ENCODE measurements at regions not wholly inside any gene's neighbourhood (a gene's known extent, or its start where the extent isn't known, plus 50 kb on each side); places are given as distances from the start of the nearest gene placed in this dataset.

- Histone ChIP-seq H2AFZ (ENCODE audit: low read depth, low read length, severe bottlenecking) (no peak overlapping the region), H3K4me2 (ENCODE audit: low read depth, low read length, poor library complexity, severe bottlenecking) (peak overlapping the region; percentile 54), H3K27ac (ENCODE audit: low read depth, low read length) (peak overlapping the region; percentile 61), H3K9me2 (replicated peaks; ENCODE audit: insufficient read depth, low read length) (no peaks in the 10 kb centered on the region), H3K27me3 (ENCODE audit: low read length) (no peaks in the 10 kb centered on the region), H3K4me3 (ENCODE audit: insufficient read depth, low read length, poor library complexity, severe bottlenecking) (peak overlapping the region; percentile 23), H3F3A (ENCODE audit: insufficient read depth) (peaks cover 18% of the 10 kb centered on the region), H3K36me3 (ENCODE audit: low read length) (no peaks in the 10 kb centered on the region), H3K9ac (ENCODE audit: low read length) (peak overlapping the region; percentile 59; the same call in 1 of the 2 replicates), H4K20me1 (ENCODE audit: low read depth, low read length) (no peaks in the 10 kb centered on the region), H3K9me3 (ENCODE audit: insufficient read depth, low read length) (no peaks in the 10 kb centered on the region), H3K79me2 (ENCODE audit: insufficient read depth, low read length) (peaks cover 5% of the 10 kb centered on the region; the same call in 1 of the 2 replicates)
- TF ChIP-seq EZH2phosphoT487 (conservative IDR thresholded peaks at IDR 0.05; ENCODE audit: low read length) (no peak), CTCF (IDR thresholded peaks at IDR 0.05; ENCODE audit: insufficient read depth, low read length, poor library complexity, severe bottlenecking) (no peak)
These were observed 60.8 kb upstream of the CLDN14 start for GRCh38 chr21:36540700-36541099.

DNA sequence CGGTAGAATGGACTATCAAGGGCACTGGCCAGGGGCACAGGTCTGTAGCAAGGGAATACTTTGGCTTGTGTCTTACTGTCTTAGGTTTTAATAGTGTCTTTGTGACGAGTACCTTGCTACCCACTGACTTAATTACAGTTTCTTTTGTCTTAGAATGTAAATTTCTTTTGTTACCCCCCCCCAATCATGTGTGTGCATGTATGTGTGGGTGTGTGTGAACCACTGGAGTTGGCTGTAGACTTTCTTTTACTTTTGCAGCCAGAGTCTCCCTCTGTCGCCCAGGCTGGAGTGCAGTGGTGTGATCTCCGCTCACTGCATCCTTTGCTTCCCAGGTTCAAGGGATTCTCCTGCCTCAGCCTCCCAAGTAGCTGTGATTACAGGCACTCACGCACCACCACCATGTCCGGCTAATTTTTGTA lies 61.8 kb upstream of the CLDN14 start:
- H3K4me2 ChIP-seq (ENCODE audit: low read depth, low read length, poor library complexity, severe bottlenecking), result peak overlapping the region; percentile 54
- TF ChIP-seq EZH2phosphoT487 (conservative IDR thresholded peaks at IDR 0.05; ENCODE audit: low read length) (no peak), CTCF (IDR thresholded peaks at IDR 0.05; ENCODE audit: insufficient read depth, low read length, poor library complexity, severe bottlenecking) (no peak)

DNA sequence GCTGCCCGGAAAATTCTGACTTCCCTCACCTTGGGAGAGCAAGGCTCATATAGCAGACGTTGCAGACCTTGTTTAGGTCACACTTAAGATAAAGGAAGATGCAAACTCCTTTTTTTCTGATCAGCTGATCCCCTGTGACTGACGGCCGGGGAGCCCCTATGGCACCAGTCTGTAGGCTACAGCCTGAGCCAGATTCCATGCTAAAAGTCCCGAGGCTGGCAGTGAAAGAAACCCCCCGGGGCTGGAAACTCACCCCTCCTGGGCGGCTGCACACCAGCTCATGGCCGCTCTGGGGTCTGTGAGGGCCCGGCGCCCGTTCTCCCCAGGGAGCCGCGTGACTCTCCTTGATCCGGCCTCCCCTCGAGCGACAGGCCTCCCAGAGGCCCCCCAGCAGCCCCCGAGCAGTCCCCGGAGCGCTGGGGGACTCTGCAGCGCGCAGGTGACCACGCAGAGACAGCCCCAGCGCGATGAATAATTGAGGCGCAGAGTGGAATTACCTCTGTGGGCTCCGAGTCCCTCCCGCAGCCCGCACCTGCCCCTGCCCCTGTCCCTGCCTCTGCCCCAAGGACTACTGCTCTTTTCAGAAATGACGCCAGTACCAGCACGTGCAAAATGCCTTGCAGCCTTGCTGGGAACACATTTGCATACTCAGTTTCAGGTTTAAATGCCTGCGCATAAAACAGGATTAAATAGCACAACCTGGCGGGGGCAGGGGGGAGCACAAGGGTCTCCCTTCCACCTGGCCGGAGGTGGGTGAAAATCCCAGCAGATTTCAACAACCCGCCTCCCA lies 62.6 kb upstream of the CLDN14 start:
- peaks cover 8% of the 10 kb centered on the region; the same call in 1 of the 2 replicates for H3F3A ChIP-seq (ENCODE audit: insufficient read depth)
- H3K9ac ChIP-seq (ENCODE audit: low read length), result peak overlapping the region; percentile 59
- no peaks in the 10 kb centered on the region for H3K9me3 ChIP-seq (ENCODE audit: insufficient read depth, low read length)
- H3K27ac ChIP-seq (ENCODE audit: low read depth, low read length), result peak overlapping the region; percentile 61
- no peak overlapping the region for H2AFZ ChIP-seq (ENCODE audit: low read depth, low read length, severe bottlenecking)
- H3K4me2 ChIP-seq (ENCODE audit: low read depth, low read length, poor library complexity, severe bottlenecking), result peak overlapping the region; percentile 54
- H4K20me1 ChIP-seq (ENCODE audit: low read depth, low read length), result no peaks in the 10 kb centered on the region
- H3K27me3 ChIP-seq (ENCODE audit: low read length), result no peaks in the 10 kb centered on the region
- H3K36me3 ChIP-seq (ENCODE audit: low read length), result no peaks in the 10 kb centered on the region
- H3K79me2 ChIP-seq (ENCODE audit: insufficient read depth, low read length), result peaks cover 5% of the 10 kb centered on the region; the same call in 1 of the 2 replicates
- peak overlapping the region; percentile 50 for H3K4me3 ChIP-seq (ENCODE audit: insufficient read depth, low read length, poor library complexity, severe bottlenecking)
- TF ChIP-seq EZH2phosphoT487 (conservative IDR thresholded peaks at IDR 0.05; ENCODE audit: low read length) (no peak), CTCF (IDR thresholded peaks at IDR 0.05; ENCODE audit: insufficient read depth, low read length, poor library complexity, severe bottlenecking) (peak; percentile 50)
- H3K9me2 ChIP-seq (replicated peaks; ENCODE audit: insufficient read depth, low read length), result no peaks in the 10 kb centered on the region

More for the DNA sequence above, 61.8 kb upstream of the CLDN14 start:
- Histone ChIP-seq H3K36me3 (ENCODE audit: low read length) (no peaks in the 10 kb centered on the region), H3K4me3 (ENCODE audit: insufficient read depth, low read length, poor library complexity, severe bottlenecking) (peak overlapping the region; percentile 50), H3F3A (ENCODE audit: insufficient read depth) (peaks cover 9% of the 10 kb centered on the region), H3K9ac (ENCODE audit: low read length) (peak overlapping the region; percentile 59), H3K9me3 (ENCODE audit: insufficient read depth, low read length) (no peaks in the 10 kb centered on the region), H3K9me2 (replicated peaks; ENCODE audit: insufficient read depth, low read length) (no peaks in the 10 kb centered on the region), H3K27me3 (ENCODE audit: low read length) (no peaks in the 10 kb centered on the region), H3K79me2 (ENCODE audit: insufficient read depth, low read length) (peaks cover 5% of the 10 kb centered on the region; the same call in 1 of the 2 replicates), H4K20me1 (ENCODE audit: low read depth, low read length) (no peaks in the 10 kb centered on the region), H2AFZ (ENCODE audit: low read depth, low read length, severe bottlenecking) (no peak overlapping the region), H3K27ac (ENCODE audit: low read depth, low read length) (peak overlapping the region; percentile 61)
